HUES6 (cell line): ENCODE measurements at regions not wholly inside any gene's neighbourhood (a gene's known extent, or its start where the extent isn't known, plus 50 kb on each side); places are given as distances from the start of the nearest gene placed in this dataset.

Experiments used
- H3K27ac ChIP-seq: 2 replicates; pipeline ENCODE4 v1.7.0; 2013; ENCODE audit warnings: low read depth, mild to moderate bottlenecking, low read length, inconsistent platforms
- H3K27me3 ChIP-seq: 2 replicates; pipeline ENCODE4 v1.6.1; 2013; ENCODE audit warnings: low read length; ENCODE audit not compliant: control insufficient read depth, insufficient read depth
- H3K36me3 ChIP-seq: 2 replicates; pipeline ENCODE4 v1.6.1; 2013; ENCODE audit warnings: low read length; ENCODE audit not compliant: control insufficient read depth, insufficient read depth
- H3K4me1 ChIP-seq: 2 replicates; pipeline ENCODE4 v1.6.1; 2013; ENCODE audit warnings: low read length; ENCODE audit not compliant: control insufficient read depth, insufficient read depth
- H3K4me3 ChIP-seq: 2 replicates; pipeline ENCODE4 v1.5.1; 2013; ENCODE audit warnings: low read depth, low read length
- H3K9ac ChIP-seq: one replicate; pipeline ENCODE4 v1.6.1; 2013; ENCODE audit warnings: mild to moderate bottlenecking, low read length
- H3K9me3 ChIP-seq: 2 replicates; pipeline ENCODE4 v1.6.1; 2013; ENCODE audit warnings: low read depth, low read length; ENCODE audit not compliant: control insufficient read depth, insufficient read depth

DNA sequence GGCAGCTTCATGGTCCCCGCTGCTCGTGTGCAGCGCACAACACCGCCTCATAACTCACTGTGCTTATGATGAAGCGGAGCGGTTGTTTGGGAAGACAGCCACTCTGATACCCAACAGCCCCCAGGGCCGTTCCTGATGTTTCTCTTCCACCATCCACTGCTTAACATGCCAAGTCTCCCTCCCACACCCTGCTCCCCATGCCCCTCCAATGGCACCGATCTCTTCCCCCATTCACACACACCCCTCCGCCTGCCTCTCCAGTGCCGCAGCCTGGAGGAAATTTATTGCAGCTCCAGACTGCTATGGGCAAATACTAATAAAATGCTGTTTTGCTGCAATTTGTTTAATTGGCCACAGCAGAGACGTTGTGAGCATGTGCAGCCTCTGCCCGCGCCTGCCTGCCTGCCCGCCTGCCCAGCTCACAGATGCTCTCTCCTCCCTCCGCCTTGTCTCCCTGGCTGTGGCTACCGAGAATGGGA, 80.3 kb upstream of the LHX1 start:
- peaks cover 11% of the 10 kb centered on the region; the same call in 1 of the 2 replicates for H3K4me1 ChIP-seq

DNA sequence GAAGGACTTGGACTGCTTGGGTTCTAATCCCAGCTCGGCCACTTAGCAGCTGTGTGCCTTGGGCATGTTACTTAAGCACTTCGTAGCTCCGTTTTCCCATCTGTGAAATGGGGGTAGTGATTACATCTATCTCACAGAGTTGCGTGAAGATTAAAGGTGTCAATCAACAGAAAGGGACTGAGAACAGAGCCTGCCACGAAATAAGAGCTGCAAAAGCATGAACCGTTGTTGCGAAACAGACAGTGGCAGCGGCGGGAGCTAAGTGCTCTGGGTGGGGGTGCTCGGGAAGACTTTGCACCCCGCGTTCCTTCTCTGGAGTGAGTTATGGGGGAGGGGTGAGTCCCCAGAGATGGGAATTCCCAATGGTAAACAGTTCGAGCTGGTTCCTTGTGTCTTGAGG, 79.6 kb upstream of the LHX1 start:
- Histone ChIP-seq H3K4me3 (no peak overlapping the region), H3K4me1 (peaks cover 11% of the 10 kb centered on the region; the same call in 1 of the 2 replicates), H3K27me3 (no peaks in the 10 kb centered on the region), H3K36me3 (no peaks in the 10 kb centered on the region), H3K9me3 (no peaks in the 10 kb centered on the region), H3K27ac (no peak overlapping the region), H3K9ac (no peak overlapping the region)

More for the DNA sequence above, 80.3 kb upstream of the LHX1 start:
- no peaks in the 10 kb centered on the region for H3K27me3 ChIP-seq
- H3K9me3 ChIP-seq: no peaks in the 10 kb centered on the region
- H3K4me3 ChIP-seq: no peak overlapping the region
- no peak overlapping the region for H3K27ac ChIP-seq
- no peaks in the 10 kb centered on the region for H3K36me3 ChIP-seq
- H3K9ac ChIP-seq: no peak overlapping the region

DNA sequence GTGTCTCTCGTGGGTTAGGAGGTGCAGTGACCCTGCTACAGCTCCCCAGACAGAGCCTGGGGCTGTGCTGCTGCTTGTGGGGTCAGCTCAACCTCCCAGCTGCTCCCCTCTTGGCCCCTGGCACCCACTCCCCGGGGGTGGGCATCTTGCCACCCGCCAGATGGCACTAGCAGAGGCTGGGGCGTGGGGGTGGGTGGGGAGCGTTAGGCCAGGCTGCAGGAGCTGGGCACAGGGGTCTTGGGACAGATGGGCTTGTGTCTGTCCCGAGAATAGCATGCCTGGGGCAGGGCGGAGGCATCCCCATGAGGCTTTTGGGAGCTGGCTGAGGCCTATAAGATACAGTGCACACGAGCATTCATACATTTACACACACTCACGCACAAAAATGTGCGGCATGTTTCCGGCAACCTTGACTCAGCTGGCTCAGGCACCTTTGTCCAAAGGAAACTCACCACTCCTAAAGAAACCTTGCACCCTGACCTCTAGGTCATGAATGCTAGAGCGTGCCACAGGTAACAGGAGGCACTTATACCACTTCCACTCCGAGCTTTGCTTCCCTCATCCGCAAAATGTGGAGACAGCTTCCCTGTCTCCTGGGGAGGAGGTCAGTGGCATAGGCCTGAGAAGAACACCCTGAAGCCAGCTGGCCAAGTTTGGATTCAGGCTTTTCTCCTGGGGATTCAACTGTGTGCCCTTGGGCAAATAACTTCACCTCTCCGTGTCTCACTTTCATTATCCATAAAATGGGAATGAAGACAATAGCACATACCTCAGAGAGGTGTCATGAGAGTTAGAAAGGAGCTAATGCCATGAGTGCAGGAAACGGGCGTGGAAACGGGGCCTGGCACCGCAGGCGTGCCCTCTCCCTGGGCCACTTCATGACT, 78.9 kb upstream of the LHX1 start:
- no peak overlapping the region for H3K4me3 ChIP-seq
- no peak overlapping the region for H3K27ac ChIP-seq
- no peaks in the 10 kb centered on the region for H3K9me3 ChIP-seq
- peaks cover 7% of the 10 kb centered on the region; the same call in 1 of the 2 replicates for H3K4me1 ChIP-seq
- no peaks in the 10 kb centered on the region for H3K36me3 ChIP-seq
- H3K9ac ChIP-seq: no peak overlapping the region
- H3K27me3 ChIP-seq: no peaks in the 10 kb centered on the region

DNA sequence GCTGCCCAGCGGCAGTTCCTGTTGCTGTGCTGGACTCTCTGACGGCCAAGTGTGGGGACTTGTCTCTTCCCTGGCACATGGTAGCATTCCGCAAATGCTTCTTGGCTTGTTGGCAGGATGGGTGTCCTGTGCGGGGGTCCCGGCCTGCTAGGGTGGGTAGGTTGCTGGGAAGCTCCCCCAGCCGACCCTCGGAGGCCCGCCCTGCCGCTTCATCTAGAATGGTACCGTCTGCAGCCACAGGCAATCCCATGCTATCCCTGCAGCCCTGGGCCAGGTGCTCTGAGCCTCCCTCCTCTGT, 78.3 kb upstream of the LHX1 start:
- Histone ChIP-seq H3K36me3 (no peaks in the 10 kb centered on the region), H3K4me1 (peaks cover 7% of the 10 kb centered on the region; the same call in 1 of the 2 replicates), H3K27ac (no peak overlapping the region), H3K4me3 (no peak overlapping the region), H3K9me3 (no peaks in the 10 kb centered on the region), H3K27me3 (no peaks in the 10 kb centered on the region), H3K9ac (no peak overlapping the region)

DNA sequence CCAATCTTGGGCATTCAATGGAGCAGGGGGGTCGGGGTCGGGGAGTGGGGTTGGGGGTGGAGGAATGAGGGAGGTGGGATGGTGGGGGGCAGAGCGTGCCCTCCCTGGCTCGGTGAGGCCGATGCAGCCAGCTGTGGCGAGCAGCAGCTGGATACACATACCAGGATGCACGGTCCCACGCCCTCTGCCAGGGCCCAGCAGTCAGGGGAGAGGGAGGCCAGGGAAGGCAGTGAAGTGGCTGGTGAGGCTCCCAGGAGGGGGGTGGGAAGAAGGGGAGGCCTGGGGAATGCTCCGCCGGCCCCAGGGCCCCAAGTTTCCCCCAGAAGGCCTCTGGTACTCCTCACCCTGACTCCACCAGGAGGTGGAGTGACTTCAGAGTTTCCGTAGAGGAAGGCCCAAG, 77.6 kb upstream of the LHX1 start:
- H3K9ac ChIP-seq: no peak overlapping the region
- no peak overlapping the region for H3K4me3 ChIP-seq
- H3K36me3 ChIP-seq: no peaks in the 10 kb centered on the region

DNA sequence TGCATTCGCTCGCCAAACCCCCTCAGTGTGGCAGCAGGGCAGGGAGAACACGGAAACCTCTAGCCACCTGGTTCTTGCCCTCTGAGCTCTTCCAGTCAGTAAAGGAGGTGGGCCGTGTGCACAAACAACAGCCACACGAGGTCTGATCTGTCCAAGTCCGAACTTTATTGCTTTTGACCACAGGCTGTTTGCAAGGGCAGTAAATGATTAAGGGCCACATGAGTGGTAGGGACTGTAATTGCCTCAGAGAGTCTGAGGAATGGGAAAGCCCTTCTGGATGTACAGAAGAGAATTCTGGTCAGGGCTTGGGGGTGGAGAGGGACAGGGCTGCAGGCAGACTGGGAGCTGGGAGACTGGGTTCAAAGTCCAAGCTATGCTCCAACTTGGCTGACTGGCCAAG, 75.7 kb upstream of the LHX1 start:
- Histone ChIP-seq H3K4me1 (peaks cover 3% of the 10 kb centered on the region; the same call in 1 of the 2 replicates), H3K36me3 (no peaks in the 10 kb centered on the region), H3K27me3 (no peaks in the 10 kb centered on the region), H3K9me3 (no peaks in the 10 kb centered on the region), H3K4me3 (no peak overlapping the region), H3K27ac (no peak overlapping the region), H3K9ac (no peak overlapping the region)

More for the DNA sequence above, 77.6 kb upstream of the LHX1 start:
- H3K9me3 ChIP-seq: no peaks in the 10 kb centered on the region
- peaks cover 10% of the 10 kb centered on the region; the same call in 1 of the 2 replicates for H3K4me1 ChIP-seq
- no peaks in the 10 kb centered on the region for H3K27me3 ChIP-seq
- no peak overlapping the region for H3K27ac ChIP-seq

DNA sequence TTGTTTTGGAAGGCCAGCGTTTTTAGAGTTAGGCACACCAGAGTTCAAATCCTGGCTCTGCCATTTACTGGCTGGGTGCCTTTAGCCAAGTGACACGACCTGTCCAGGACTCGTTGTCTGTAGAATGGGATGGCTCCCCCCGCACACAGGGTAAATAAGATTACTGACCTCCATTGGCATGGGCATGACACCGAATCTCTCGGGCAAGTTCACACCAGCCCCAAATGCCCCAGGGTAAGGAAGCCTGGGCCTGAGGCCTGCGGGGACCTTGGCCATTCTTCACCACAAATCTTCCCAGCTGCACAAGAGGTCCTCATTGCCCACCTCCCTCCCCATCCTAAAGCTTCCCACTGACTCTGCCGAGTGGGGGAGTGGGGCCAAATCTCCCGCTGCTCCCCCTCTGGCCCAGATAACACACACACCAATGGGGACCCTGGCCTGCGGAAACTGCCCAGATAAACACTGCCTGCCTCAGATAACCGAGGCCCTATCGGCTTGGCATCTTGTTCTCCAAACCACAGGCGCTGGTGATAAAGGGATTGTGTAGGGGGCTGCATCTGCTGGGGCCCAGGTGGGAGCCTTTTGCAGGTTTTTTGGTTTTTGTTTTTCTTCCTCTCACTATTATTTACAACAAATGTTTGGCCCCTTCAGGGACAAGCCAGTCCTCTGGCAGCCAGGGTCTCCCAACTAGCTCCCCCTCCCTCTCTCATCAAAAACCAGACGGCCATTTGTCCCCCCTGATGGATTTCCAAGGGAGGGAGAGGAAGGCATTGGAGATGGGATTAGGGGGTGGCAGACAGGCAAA, 75.0 kb upstream of the LHX1 start:
- Histone ChIP-seq H3K9me3 (no peaks in the 10 kb centered on the region), H3K9ac (peak overlapping the region; percentile 2), H3K4me3 (no peak overlapping the region), H3K27me3 (no peaks in the 10 kb centered on the region), H3K4me1 (peaks cover 3% of the 10 kb centered on the region; the same call in 1 of the 2 replicates), H3K36me3 (no peaks in the 10 kb centered on the region), H3K27ac (no peak overlapping the region; the same call in 1 of the 2 replicates)

DNA sequence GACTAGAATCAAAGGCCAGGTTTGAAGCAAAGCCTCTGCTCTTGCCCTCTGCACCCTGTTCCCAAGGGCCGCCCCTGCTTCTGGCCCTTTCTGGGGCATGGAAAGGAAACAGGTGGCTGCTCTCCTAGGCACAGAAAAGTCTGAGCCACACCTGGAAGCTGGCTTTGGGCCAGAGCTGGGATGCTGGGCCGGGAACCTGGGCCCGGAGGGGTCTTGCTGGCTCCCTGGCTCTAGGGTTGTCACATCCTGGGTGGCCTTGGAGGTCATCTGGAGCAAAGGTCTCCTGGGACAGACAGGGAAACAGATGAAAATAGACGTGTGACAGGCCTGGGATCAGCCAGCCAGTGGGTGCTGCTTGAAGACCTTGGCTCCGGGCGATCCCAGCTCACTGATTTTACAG, 74.1 kb upstream of the LHX1 start:
- no peak overlapping the region for H3K4me3 ChIP-seq
- H3K27ac ChIP-seq: no peak overlapping the region
- no peaks in the 10 kb centered on the region for H3K27me3 ChIP-seq
- H3K9me3 ChIP-seq: no peaks in the 10 kb centered on the region
- peaks cover 3% of the 10 kb centered on the region; the same call in 1 of the 2 replicates for H3K4me1 ChIP-seq
- no peak overlapping the region for H3K9ac ChIP-seq
- no peaks in the 10 kb centered on the region for H3K36me3 ChIP-seq

DNA sequence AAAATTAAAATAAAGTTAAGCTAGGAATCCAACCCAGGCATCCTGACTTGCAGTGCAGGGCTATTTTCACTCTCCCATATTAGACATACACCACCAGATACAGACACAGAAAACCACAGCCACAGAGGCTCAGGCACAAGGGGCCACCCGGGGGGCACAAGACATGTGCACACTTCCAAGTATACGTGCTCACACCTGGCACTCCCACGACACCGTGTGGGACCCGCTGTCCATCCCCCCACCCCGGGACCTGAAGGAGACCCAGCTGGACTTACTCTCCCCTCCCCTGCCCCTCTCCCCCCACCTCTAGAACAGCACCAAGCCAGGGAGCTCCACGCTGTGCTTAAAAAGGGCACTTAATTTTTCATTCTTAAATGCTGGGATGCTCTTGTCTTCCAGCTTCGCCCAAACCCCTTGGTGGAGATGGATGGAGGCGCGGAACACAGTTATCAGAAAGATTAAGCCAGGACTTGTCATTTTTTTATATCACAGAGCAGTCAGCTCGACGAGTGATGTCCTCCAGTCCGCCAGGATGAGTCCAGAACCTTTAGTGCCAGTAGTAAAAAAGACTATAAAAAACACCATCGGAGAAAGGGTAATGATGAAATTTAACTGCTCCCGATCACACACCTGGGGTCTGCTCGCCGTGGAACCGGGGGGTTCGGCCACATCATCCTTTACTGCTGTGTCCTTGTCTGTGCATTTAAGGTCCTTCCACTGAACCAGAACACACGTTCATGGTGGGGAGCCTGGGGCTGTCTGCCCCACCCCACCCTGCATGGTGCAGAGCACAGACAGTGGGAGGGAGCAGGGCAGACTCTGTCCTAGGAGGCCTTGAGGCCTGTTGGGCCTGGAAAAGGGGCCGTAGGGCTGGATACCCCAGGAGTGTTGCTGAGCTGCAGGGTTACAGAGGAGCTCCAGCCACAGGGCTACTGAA, 73.3 kb upstream of the LHX1 start:
- Histone ChIP-seq H3K27me3 (no peaks in the 10 kb centered on the region), H3K27ac (no peak overlapping the region), H3K9me3 (no peaks in the 10 kb centered on the region), H3K36me3 (no peaks in the 10 kb centered on the region), H3K9ac (no peak overlapping the region), H3K4me1 (peaks cover 3% of the 10 kb centered on the region; the same call in 1 of the 2 replicates), H3K4me3 (no peak overlapping the region)

DNA sequence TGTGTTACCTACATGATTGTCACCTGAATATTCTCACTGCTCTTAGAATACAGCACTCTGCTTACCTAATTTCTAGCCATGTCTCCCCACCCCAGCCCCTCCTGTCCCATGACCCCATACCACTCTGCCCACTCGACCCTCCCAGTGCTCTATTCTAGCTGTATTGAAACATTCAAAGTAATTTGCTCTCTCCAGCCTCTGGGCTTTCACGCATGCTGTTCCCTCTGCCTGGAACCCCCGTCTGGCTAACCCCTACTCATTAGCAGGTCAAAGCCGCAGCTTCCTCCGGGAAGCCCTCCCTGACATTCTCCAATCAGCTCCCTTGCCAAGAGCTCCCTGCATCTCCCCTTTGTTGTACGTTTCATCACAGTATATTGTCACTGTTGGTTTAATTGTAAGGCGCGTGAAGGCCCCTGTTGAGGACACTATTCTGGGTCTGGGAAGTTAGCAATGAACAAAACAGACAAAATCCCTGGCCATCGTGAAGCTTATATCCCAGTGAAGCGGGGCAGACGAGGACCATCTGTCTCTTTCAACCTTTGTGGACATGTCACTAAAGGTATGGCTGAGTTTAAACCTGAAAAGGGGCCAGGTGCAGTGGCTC, 72.3 kb upstream of the LHX1 start:
- Histone ChIP-seq H3K36me3 (no peaks in the 10 kb centered on the region), H3K27me3 (no peaks in the 10 kb centered on the region), H3K9ac (no peak overlapping the region), H3K9me3 (no peaks in the 10 kb centered on the region), H3K4me1 (peaks cover 9% of the 10 kb centered on the region; the same call in 1 of the 2 replicates), H3K27ac (no peak overlapping the region), H3K4me3 (no peak overlapping the region)
